ENCODE measurements at regions not wholly inside any gene's neighbourhood (a gene's known extent, or its start where the extent isn't known, plus 50 kb on each side); places are given as distances from the start of the nearest gene placed in this dataset.

DNA sequence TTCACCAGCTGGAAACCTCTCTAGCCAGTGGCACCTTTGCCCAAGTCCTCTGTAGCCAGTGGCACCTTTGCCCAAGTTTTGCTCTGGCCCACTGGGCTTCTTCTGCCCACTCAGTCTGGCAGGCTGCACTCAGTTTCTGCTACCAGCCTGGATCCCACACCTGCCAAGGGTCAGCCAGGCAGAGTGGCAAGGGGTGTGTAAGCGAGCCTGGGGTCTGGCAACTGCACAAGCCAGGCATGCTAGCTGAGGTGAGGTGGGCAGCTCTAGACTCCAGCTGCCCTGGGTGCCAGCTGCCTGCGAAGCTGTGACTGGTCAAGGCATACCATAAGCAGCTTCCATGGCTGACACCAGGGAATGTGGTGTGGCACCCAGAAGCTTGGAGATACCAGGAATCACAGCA is 233.1 kb upstream of the DKK2 start:
- H3K27ac Mint-ChIP-seq = no peak overlapping the region

DNA sequence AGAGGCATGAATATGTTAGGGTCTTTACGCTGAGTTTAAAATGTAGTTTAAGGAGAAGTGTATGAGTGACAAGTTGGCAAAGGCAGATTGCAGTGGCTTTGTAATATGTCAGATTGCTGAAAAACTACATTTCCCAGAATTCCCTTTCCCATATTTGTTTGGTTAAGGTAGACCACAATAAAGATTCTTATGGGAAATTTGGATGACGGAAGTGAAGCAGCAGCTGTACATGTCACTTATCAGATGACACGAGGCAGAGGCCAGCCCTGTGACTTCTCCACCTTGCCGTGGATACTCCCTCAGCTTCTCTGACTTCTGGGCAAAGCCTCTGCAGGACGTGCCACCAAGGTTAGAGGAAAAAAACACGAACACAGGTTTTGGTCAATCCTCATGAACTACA is 229.7 kb upstream of the DKK2 start:
- H3K4me1 ChIP-seq (ENCODE audit: control insufficient read depth in 2 of 2, insufficient read depth in 2 of 2, low read length in 2 of 2) = no peaks in the 10 kb centered on the region
- H2AFZ ChIP-seq (ENCODE audit: insufficient read depth, low read depth, low read length, poor library complexity, severe bottlenecking) = no peak overlapping the region
- Mint-ChIP-seq H3K27me3 (no peaks in the 10 kb centered on the region), H3K27ac (no peak overlapping the region), H3K9me3 (ENCODE audit: insufficient read depth) (peaks cover 2% of the 10 kb centered on the region), H3K4me1 (no peaks in the 10 kb centered on the region), H3K4me3 (no peak overlapping the region)
- DNase-seq (no peak), ATAC-seq (ENCODE audit: low read depth) (no peak)
- ChIA-PET POLR2A (no interaction called here), CTCF (no interaction called here)
- H3K36me3 ChIP-seq (replicated peaks in 1 of 2; ENCODE audit: control extremely low read depth in 1 of 2, control insufficient read depth in 1 of 2, extremely low read depth in 1 of 2, insufficient read depth in 2 of 2, low read length in 1 of 2) = no peaks in the 10 kb centered on the region
- peaks cover 0 to 15% (median 0%) of the 10 kb centered on the region in 3 donors for H3K9me3 ChIP-seq (ENCODE audit: control extremely low read depth in 1 of 3, control insufficient read depth in 2 of 3, insufficient read depth in 1 of 3, low read length in 2 of 3)
- H3K27me3 ChIP-seq (replicated peaks in 1 of 4; ENCODE audit: control extremely low read depth in 1 of 4, control insufficient read depth in 3 of 4, insufficient read depth in 4 of 4, low read length in 3 of 4) = no peaks in the 10 kb centered on the region
- no peak overlapping the region for H3K4me2 ChIP-seq (replicated peaks; ENCODE audit: low read depth, low read length, poor library complexity, severe bottlenecking)
- TF ChIP-seq, protein P1, sequence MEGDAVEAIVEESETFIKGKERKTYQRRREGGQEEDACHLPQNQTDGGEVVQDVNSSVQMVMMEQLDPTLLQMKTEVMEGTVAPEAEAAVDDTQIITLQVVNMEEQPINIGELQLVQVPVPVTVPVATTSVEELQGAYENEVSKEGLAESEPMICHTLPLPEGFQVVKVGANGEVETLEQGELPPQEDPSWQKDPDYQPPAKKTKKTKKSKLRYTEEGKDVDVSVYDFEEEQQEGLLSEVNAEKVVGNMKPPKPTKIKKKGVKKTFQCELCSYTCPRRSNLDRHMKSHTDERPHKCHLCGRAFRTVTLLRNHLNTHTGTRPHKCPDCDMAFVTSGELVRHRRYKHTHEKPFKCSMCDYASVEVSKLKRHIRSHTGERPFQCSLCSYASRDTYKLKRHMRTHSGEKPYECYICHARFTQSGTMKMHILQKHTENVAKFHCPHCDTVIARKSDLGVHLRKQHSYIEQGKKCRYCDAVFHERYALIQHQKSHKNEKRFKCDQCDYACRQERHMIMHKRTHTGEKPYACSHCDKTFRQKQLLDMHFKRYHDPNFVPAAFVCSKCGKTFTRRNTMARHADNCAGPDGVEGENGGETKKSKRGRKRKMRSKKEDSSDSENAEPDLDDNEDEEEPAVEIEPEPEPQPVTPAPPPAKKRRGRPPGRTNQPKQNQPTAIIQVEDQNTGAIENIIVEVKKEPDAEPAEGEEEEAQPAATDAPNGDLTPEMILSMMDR (IDR thresholded peaks at IDR 0.05) = no peak
- no peak for TF ChIP-seq EZH2 (IDR thresholded peaks at IDR 0.05; ENCODE audit: borderline replicate concordance, insufficient read depth, low read depth, low read length, poor library complexity, severe bottlenecking)
- H3K79me2 ChIP-seq (ENCODE audit: control insufficient read depth, insufficient read depth, low read length) = no peaks in the 10 kb centered on the region
- H3K27ac ChIP-seq (ENCODE audit: low read length in 2 of 2) = no peak overlapping the region
- no peak overlapping the region for H3K4me3 ChIP-seq (ENCODE audit: control extremely low read depth in 1 of 5, extremely low read depth in 1 of 5, insufficient read depth in 1 of 5, low read depth in 2 of 5, low read length in 4 of 5)
- no peaks in the 10 kb centered on the region for H4K20me1 ChIP-seq (ENCODE audit: control insufficient read depth, insufficient read depth, low read length, poor library complexity, severe bottlenecking)
- WGBS (ENCODE audit: insufficient coverage) = 72% methylated on average over 3 of the region's 6 CpGs
- intact Hi-C loops (cut with micrococcal nuclease) = no loop called here
- no peak overlapping the region for H3K9ac ChIP-seq (ENCODE audit: low read length)

More for the DNA sequence above, 233.1 kb upstream of the DKK2 start:
- WGBS (ENCODE audit: insufficient coverage) = 85% methylated on average over 2 of the region's 2 CpGs
- Histone ChIP-seq H4K20me1 (ENCODE audit: control insufficient read depth, insufficient read depth, low read length, poor library complexity, severe bottlenecking) (no peaks in the 10 kb centered on the region), H3K9ac (ENCODE audit: low read length) (no peak overlapping the region), H3K9me3 (ENCODE audit: control extremely low read depth in 1 of 3, control insufficient read depth in 2 of 3, insufficient read depth in 1 of 3, low read length in 2 of 3) (peaks cover 0 to 15% (median 0%) of the 10 kb centered on the region in 3 donors), H3K4me1 (ENCODE audit: control insufficient read depth in 2 of 2, insufficient read depth in 2 of 2, low read length in 2 of 2) (no peaks in the 10 kb centered on the region), H3K27ac (ENCODE audit: low read length in 2 of 2) (no peak overlapping the region), H3K4me2 (replicated peaks; ENCODE audit: low read depth, low read length, poor library complexity, severe bottlenecking) (no peak overlapping the region), H3K36me3 (replicated peaks in 1 of 2; ENCODE audit: control extremely low read depth in 1 of 2, control insufficient read depth in 1 of 2, extremely low read depth in 1 of 2, insufficient read depth in 2 of 2, low read length in 1 of 2) (no peaks in the 10 kb centered on the region), H3K4me3 (ENCODE audit: control extremely low read depth in 1 of 5, extremely low read depth in 1 of 5, insufficient read depth in 1 of 5, low read depth in 2 of 5, low read length in 4 of 5) (no peak overlapping the region), H3K27me3 (replicated peaks in 1 of 4; ENCODE audit: control extremely low read depth in 1 of 4, control insufficient read depth in 3 of 4, insufficient read depth in 4 of 4, low read length in 3 of 4) (no peaks in the 10 kb centered on the region), H2AFZ (ENCODE audit: insufficient read depth, low read depth, low read length, poor library complexity, severe bottlenecking) (no peak overlapping the region), H3K79me2 (ENCODE audit: control insufficient read depth, insufficient read depth, low read length) (no peaks in the 10 kb centered on the region)
- no peak for DNase-seq
- Mint-ChIP-seq H3K9me3 (ENCODE audit: insufficient read depth) (peaks cover 2% of the 10 kb centered on the region), H3K4me3 (no peak overlapping the region), H3K27me3 (no peaks in the 10 kb centered on the region), H3K4me1 (no peaks in the 10 kb centered on the region)
- POLR2A ChIA-PET = no interaction called here
- CTCF ChIA-PET = no interaction called here
- intact Hi-C loops (cut with micrococcal nuclease) = no loop called here
- ATAC-seq (ENCODE audit: low read depth) = no peak
- TF ChIP-seq, protein P1 (IDR thresholded peaks at IDR 0.05) = no peak
- no peak for TF ChIP-seq EZH2 (IDR thresholded peaks at IDR 0.05; ENCODE audit: borderline replicate concordance, insufficient read depth, low read depth, low read length, poor library complexity, severe bottlenecking)

All from B cell (primary cell).